ENCODE measurements at regions not wholly inside any gene's neighbourhood (a gene's known extent, or its start where the extent isn't known, plus 50 kb on each side); places are given as distances from the start of the nearest gene placed in this dataset.

DNA sequence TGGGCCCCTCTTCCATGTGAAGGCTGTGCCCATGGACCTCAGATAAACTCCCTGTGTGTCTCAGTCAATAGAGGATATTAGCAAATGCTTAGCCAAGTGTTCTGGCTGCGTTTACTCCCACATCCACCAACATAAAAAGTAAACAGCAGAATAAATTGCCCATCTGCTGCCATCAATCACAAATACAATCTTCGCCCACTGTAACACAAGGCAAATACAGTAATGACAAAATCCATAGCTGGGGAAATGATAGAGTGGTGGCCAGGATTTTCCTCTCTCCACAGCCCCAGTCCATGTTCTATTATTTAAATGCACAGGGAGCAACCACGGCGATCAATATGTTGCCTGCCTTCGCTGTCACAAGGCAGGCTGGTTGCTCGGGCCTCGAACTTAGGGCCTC is 376.5 kb downstream of the UQCRFS1 start:
- no peak for TF ChIP-seq ELF4 (IDR thresholded peaks at IDR 0.05)
- no peak for TF ChIP-seq ZNF384 (IDR thresholded peaks at IDR 0.05)
- TF ChIP-seq, protein P1, sequence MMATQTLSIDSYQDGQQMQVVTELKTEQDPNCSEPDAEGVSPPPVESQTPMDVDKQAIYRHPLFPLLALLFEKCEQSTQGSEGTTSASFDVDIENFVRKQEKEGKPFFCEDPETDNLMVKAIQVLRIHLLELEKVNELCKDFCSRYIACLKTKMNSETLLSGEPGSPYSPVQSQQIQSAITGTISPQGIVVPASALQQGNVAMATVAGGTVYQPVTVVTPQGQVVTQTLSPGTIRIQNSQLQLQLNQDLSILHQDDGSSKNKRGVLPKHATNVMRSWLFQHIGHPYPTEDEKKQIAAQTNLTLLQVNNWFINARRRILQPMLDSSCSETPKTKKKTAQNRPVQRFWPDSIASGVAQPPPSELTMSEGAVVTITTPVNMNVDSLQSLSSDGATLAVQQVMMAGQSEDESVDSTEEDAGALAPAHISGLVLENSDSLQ (IDR thresholded peaks at IDR 0.05): no peak
- TF ChIP-seq BHLHE40 (IDR thresholded peaks at IDR 0.05; ENCODE audit: borderline replicate concordance): no peak
- no peak for TF ChIP-seq FOXK2 (IDR thresholded peaks at IDR 0.05)
- TF ChIP-seq FOXA1 (IDR thresholded peaks at IDR 0.05): no peak
- no peak for TF ChIP-seq FOXM1 (IDR thresholded peaks at IDR 0.05; ENCODE audit: borderline replicate concordance)
- no peak for TF ChIP-seq SP1 (IDR thresholded peaks at IDR 0.05)
- TF ChIP-seq SUZ12 (IDR thresholded peaks at IDR 0.05): no peak
- no peak for TF ChIP-seq ARNT (IDR thresholded peaks at IDR 0.05)
